ENCODE measurements at regions not wholly inside any gene's neighbourhood (a gene's known extent, or its start where the extent isn't known, plus 50 kb on each side); places are given as distances from the start of the nearest gene placed in this dataset.

- Histone ChIP-seq H3K18ac (ENCODE audit: extremely low read depth, low read length) (no peak overlapping the region), H3K9ac (replicated peaks in 1 of 4; ENCODE audit: extremely low read depth in 1 of 4, low read depth in 3 of 4, low read length in 3 of 4) (no peak overlapping the region), H3K4me3 (ENCODE audit: extremely low read depth in 1 of 4, insufficient read depth in 2 of 4, low read depth in 3 of 4, low read length in 4 of 4) (no peak overlapping the region), H3K79me1 (ENCODE audit: low read depth, low read length) (no peaks in the 10 kb centered on the region), H3K9me3 (ENCODE audit: insufficient read depth in 2 of 2, low read depth in 1 of 2, low read length in 1 of 2) (no peaks in the 10 kb centered on the region), H3K4me1 (replicated peaks in 1 of 4; ENCODE audit: control insufficient read depth in 3 of 4, insufficient read depth in 4 of 4, low read length in 3 of 4) (peaks cover 2 to 13% (median 7%) of the 10 kb centered on the region in 4 experiments; a peak in 6 of 7 replicates), H2BK15ac (ENCODE audit: low read length) (no peak overlapping the region), H4K91ac (replicated peaks; ENCODE audit: insufficient read length, low read length) (no peak overlapping the region), H2BK12ac (ENCODE audit: low read depth, low read length) (no peak overlapping the region), H4K20me1 (replicated peaks in 1 of 2; ENCODE audit: control insufficient read depth in 1 of 2, insufficient read depth in 2 of 2, low read length in 2 of 2) (no peaks in the 10 kb centered on the region), H3K4ac (replicated peaks; ENCODE audit: insufficient read length, low read depth, low read length) (no peak overlapping the region), H2BK120ac (replicated peaks; ENCODE audit: low read depth, low read length) (peak overlapping the region; percentile 38), H3K23me2 (ENCODE audit: low read depth, low read length) (no peaks in the 10 kb centered on the region), H3K23ac (ENCODE audit: insufficient read length) (no peak overlapping the region), H4K5ac (ENCODE audit: insufficient read length, low read depth, low read length) (no peak overlapping the region), H2BK20ac (ENCODE audit: low read length) (peak overlapping the region; percentile 38; the same call in 1 of the 2 replicates), H3K36me3 (ENCODE audit: control insufficient read depth in 2 of 4, insufficient read depth in 4 of 4, low read length in 3 of 4) (no peaks in the 10 kb centered on the region), H2AFZ (ENCODE audit: low read length) (no peak overlapping the region), H3K27me3 (replicated peaks in 1 of 4; ENCODE audit: control insufficient read depth in 3 of 4, extremely low read depth in 1 of 4, insufficient read depth in 3 of 4, low read length in 3 of 4) (no peaks in the 10 kb centered on the region), H3K4me2 (ENCODE audit: insufficient read depth in 1 of 2, low read depth in 2 of 2, low read length in 2 of 2) (no peak overlapping the region), H3K79me2 (ENCODE audit: control insufficient read depth in 1 of 2, insufficient read depth in 2 of 2, low read length in 2 of 2) (no peaks in the 10 kb centered on the region), H4K8ac (ENCODE audit: extremely low read depth, insufficient read depth, low read length) (no peak overlapping the region), H3K27ac (ENCODE audit: low read depth, low read length) (no peak overlapping the region), H3K56ac (replicated peaks; ENCODE audit: insufficient read length, low read depth, low read length) (no peak overlapping the region), H2BK5ac (ENCODE audit: low read depth, low read length) (peak overlapping the region; percentile 78; the same call in 1 of the 2 replicates), H2AK5ac (ENCODE audit: low read depth, low read length) (no peak overlapping the region), H3K14ac (ENCODE audit: insufficient read length) (no peak overlapping the region)
- peak; percentile 77 for TF ChIP-seq CEBPB (IDR thresholded peaks at IDR 0.05; ENCODE audit: low read depth, low read length)
- TF ChIP-seq GTF2F1 (IDR thresholded peaks at IDR 0.05; ENCODE audit: borderline replicate concordance, low read depth, low read length), result no peak
- no peak for TF ChIP-seq NANOG (IDR thresholded peaks at IDR 0.05; ENCODE audit: insufficient read depth, low read depth, low read length, poor library complexity, severe bottlenecking)
- TF ChIP-seq SIX5 (IDR thresholded peaks at IDR 0.05; ENCODE audit: low read depth, low read length), result no peak
- 85% methylated on average over 4 of the region's 4 CpGs; no CpG with 5 or more reads in 1 of the 2 experiments for WGBS, 2 experiments (ENCODE audit: extremely low coverage in 1 of 2, insufficient coverage in 1 of 2, insufficient read length in 1 of 2, insufficient replicate concordance in 2 of 2, low coverage in 1 of 2, low lambda C conversion rate in 2 of 2, missing lambda C conversion rate in 1 of 2)
- FAIRE-seq (no peak), DNase-seq (ENCODE audit: low read depth in 1 of 2, low spot score in 2 of 2) (no peak)
- ChIA-PET POLR2A (ENCODE audit: partially characterized antibody) (interaction anchor here (1.3 kb wide), 1 partner anchor 12 kb away, joined by 9 read pairs; no protein-coding TSS in a partner anchor), CTCF (ENCODE audit: partially characterized antibody) (interaction anchor here (1.0 to 2.4 kb wide), 4 partner anchors 12 to 219 kb away, joined by 3 to 7 read pairs (median 4); no protein-coding TSS in a partner anchor)
Observed at GRCh38 chr18:51405683-51406477, 208.4 kb upstream of the MEX3C start.
